ENCODE measurements at regions not wholly inside any gene's neighbourhood (a gene's known extent, or its start where the extent isn't known, plus 50 kb on each side); places are given as distances from the start of the nearest gene placed in this dataset.

GRCh38 chr17:45733781-45734180 is 50.3 kb upstream of the CRHR1 start:
- no peak for TF ChIP-seq CTCF (IDR thresholded peaks at IDR 0.05; ENCODE audit: poor library complexity)
- TF ChIP-seq EZH2phosphoT487 (IDR thresholded peaks at IDR 0.05; ENCODE audit: low read depth, severe bottlenecking, unreplicated experiment), result no peak
- TF ChIP-seq EZH2 (IDR thresholded peaks at IDR 0.05; ENCODE audit: borderline replicate concordance), result no peak
